HCT116 (cell line): ENCODE measurements at regions not wholly inside any gene's neighbourhood (a gene's known extent, or its start where the extent isn't known, plus 50 kb on each side); places are given as distances from the start of the nearest gene placed in this dataset.

Experiments
- ATAC-seq: fragments of 200-7000 bp; cut with Tn5 transposase; 2 replicates; pipeline ENCODE4 v1.9.1; 2020; ENCODE audit warnings: mild to moderate bottlenecking, moderate library complexity
- BruUV-seq: library from RNA; stranded (reverse); fragments of 400-500 nt; replicated peaks from 2 replicates; lab custom pipeline; 2021; lab: Mats Ljungman, UMichigan
- CTCF ChIA-PET: fragments of 300-600 bp; sonication (Branson Sonifier 250); formaldehyde crosslinking; loops from one replicate; lab custom pipeline; 2021; ENCODE audit warnings: antibody characterized with exemption; lab: Charles Lee
- POLR2A ChIA-PET: fragments of 300-600, 350-600 bp; sonication (Branson Sonifier 250); formaldehyde crosslinking; loops from one replicate; lab custom pipeline; 2021; ENCODE audit warnings: antibody characterized with exemption; lab: Charles Lee
- RAD21 ChIA-PET, 2 experiments: fragments of 300-600 bp; sonication (Branson Sonifier 250); formaldehyde crosslinking; loops; one replicate each; lab custom pipeline; 2023; ENCODE audit warnings: low total read pairs in 2 of 2; ENCODE audit not compliant: uncharacterized antibody in 2 of 2, unreplicated experiment in 2 of 2, low non-redundant PET in 1 of 2; lab: Charles Lee
- DNase-seq: peaks from one replicate; pipeline ENCODE4 v3.0.0-alpha.2; 2010; ENCODE audit warnings: low read depth, low spot score
- H2AFZ ChIP-seq: fragments of 200-600 bp; shearing (Covaris generic), sonication (generic); 2 replicates; pipeline ENCODE4 v1.6.1; 2017; ENCODE audit warnings: low read depth, mixed run types, mixed read lengths, antibody characterized with exemption, low read length; ENCODE audit not compliant: poor library complexity, severe bottlenecking
- H3K27ac ChIP-seq: 2 replicates; pipeline ENCODE4 v1.5.1; 2012; ENCODE audit warnings: low read depth, low read length
- H3K27me3 ChIP-seq: fragments of 200-600 bp; sonication (generic); 2 replicates; pipeline ENCODE4 v1.6.1; 2016; ENCODE audit warnings: mixed run types, low read length, mixed read lengths; ENCODE audit not compliant: insufficient read depth
- H3K36me3 ChIP-seq, 2 experiments: fragments of 200-500 bp in 1 of 2; fragments of 200-600 bp in 1 of 2; sonication (Bioruptor generic) in 1 of 2; sonication (generic) in 1 of 2; 2 replicates each; pipeline versions ENCODE4 v1.5.1 to v1.6.1; 2014 to 2016; ENCODE audit warnings: low read length in 2 of 2, inconsistent platforms in 1 of 2, mixed read lengths in 1 of 2, mixed run types in 1 of 2; ENCODE audit not compliant: insufficient read depth in 2 of 2, control insufficient read depth in 1 of 2
- H3K4me1 ChIP-seq, 2 experiments: fragments of 200-600 bp in 1 of 2; sonication (generic) in 1 of 2; 2 replicates each; pipeline versions ENCODE4 v1.5.1 to v1.6.1; 2012 to 2017; ENCODE audit warnings: low read length in 2 of 2, inconsistent platforms in 1 of 2, mild to moderate bottlenecking in 1 of 2, mixed read lengths in 1 of 2, mixed run types in 1 of 2, moderate library complexity in 1 of 2; ENCODE audit not compliant: insufficient read depth in 2 of 2, control insufficient read depth in 1 of 2
- H3K4me2 ChIP-seq: fragments of 200-600 bp; sonication (generic); 2 replicates; pipeline ENCODE4 v1.6.1; 2017; ENCODE audit warnings: mixed run types, low read length, mixed read lengths
- H3K4me3 ChIP-seq, 2 experiments: fragments of 200-600 bp in 1 of 2; sonication (generic) in 1 of 2; replicated peaks in 1 of 2; 2 replicates each; pipeline ENCODE4 v1.5.1; 2011 to 2016; ENCODE audit warnings: low read length in 2 of 2, control low read depth in 1 of 2, low read depth in 1 of 2, mild to moderate bottlenecking in 1 of 2, mixed read lengths in 1 of 2, mixed run types in 1 of 2
- H3K79me2 ChIP-seq: fragments of 200-600 bp; sonication (generic); 2 replicates; pipeline ENCODE4 v1.6.1; 2017; ENCODE audit warnings: mild to moderate bottlenecking, mixed run types, low read length, moderate library complexity, mixed read lengths; ENCODE audit not compliant: insufficient read depth
- H3K9ac ChIP-seq: fragments of 200-600 bp; sonication (generic); 2 replicates; pipeline ENCODE4 v1.6.1; 2016; ENCODE audit warnings: low read length, mixed read lengths
- H3K9me2 ChIP-seq: fragments of 200-600 bp; sonication (generic), shearing (Covaris generic); 2 replicates; pipeline ENCODE4 v1.6.1; 2017; ENCODE audit warnings: mixed run types, mild to moderate bottlenecking, moderate library complexity; ENCODE audit not compliant: insufficient read depth
- H3K9me3 ChIP-seq, 2 experiments: fragments of 200-500 bp in 1 of 2; fragments of 200-600 bp in 1 of 2; sonication (Bioruptor generic) in 1 of 2; sonication (generic) in 1 of 2; 2 replicates each; pipeline ENCODE4 v1.6.1; 2014 to 2017; ENCODE audit warnings: low read length in 2 of 2, mixed read lengths in 2 of 2, inconsistent platforms in 1 of 2, low read depth in 1 of 2, mild to moderate bottlenecking in 1 of 2, mixed run types in 1 of 2, moderate library complexity in 1 of 2; ENCODE audit not compliant: control insufficient read depth in 1 of 2, insufficient read depth in 1 of 2
- H4K20me1 ChIP-seq: fragments of 200-600 bp; sonication (generic), shearing (Covaris generic); 2 replicates; pipeline ENCODE4 v1.6.1; 2017; ENCODE audit warnings: mixed run types, mild to moderate bottlenecking, moderate library complexity; ENCODE audit not compliant: insufficient read depth
- CEBPB ChIP-seq: IDR thresholded peaks from 2 replicates; pipeline ENCODE4 v1.6.1; 2012; ENCODE audit warnings: low read depth
- EGR1 ChIP-seq: IDR thresholded peaks from 2 replicates; pipeline ENCODE4 v1.6.1; 2012; ENCODE audit warnings: low read depth
- POLR2AphosphoS5 ChIP-seq: IDR thresholded peaks from 2 replicates; pipeline ENCODE4 v1.6.1; 2011; ENCODE audit warnings: mild to moderate bottlenecking, low read depth, low read length, moderate library complexity
- RAD21 ChIP-seq: IDR thresholded peaks from 2 replicates; pipeline ENCODE4 v1.6.1; 2012; ENCODE audit warnings: low read depth, mild to moderate bottlenecking
- SIN3A ChIP-seq: IDR thresholded peaks from 2 replicates; pipeline ENCODE4 v1.6.1; 2012; ENCODE audit warnings: low read depth
- SP1 ChIP-seq: IDR thresholded peaks from 2 replicates; pipeline ENCODE4 v1.6.1; 2012; ENCODE audit warnings: low read depth
- YY1 ChIP-seq: IDR thresholded peaks from 2 replicates; pipeline ENCODE4 v1.6.1; 2011; ENCODE audit warnings: low read length, low read depth, moderate library complexity, mild to moderate bottlenecking; ENCODE audit not compliant: insufficient replicate concordance; ENCODE audit errors: extremely low read depth
- ZNF274 ChIP-seq: fragments of 200-500 bp; sonication (Bioruptor generic); IDR thresholded peaks from 2 replicates; pipeline ENCODE4 v1.6.1; 2014; ENCODE audit warnings: mild to moderate bottlenecking, low read depth, low read length, inconsistent platforms
- intact Hi-C: fragments of 100-400 bp; cut with micrococcal nuclease; formaldehyde crosslinking; loops from 2 replicates; pipeline ENCODE4 v1.10.0; 2022
- TF ChIP-seq, protein P1 (sequence below): IDR thresholded peaks from 2 replicates; pipeline ENCODE4 v1.6.1; 2011; ENCODE audit warnings: mild to moderate bottlenecking, low read length, moderate library complexity; ENCODE audit not compliant: insufficient replicate concordance; ENCODE audit errors: extremely low read depth
- TF ChIP-seq, protein P2 (sequence below): IDR thresholded peaks from 2 replicates; pipeline ENCODE4 v1.6.1; 2012
- TF ChIP-seq, protein P3 (sequence below), 3 experiments: fragments of 200-600 bp in 1 of 3; sonication (generic) in 1 of 3; IDR thresholded peaks in 2 of 3; conservative IDR thresholded peaks in 1 of 3; 2 replicates each; pipeline ENCODE4 v1.5.1; 2012 to 2017; ENCODE audit warnings: low read depth in 2 of 3, low read length in 2 of 3, antibody characterized with exemption in 1 of 3, borderline replicate concordance in 1 of 3, control low read depth in 1 of 3, mild to moderate bottlenecking in 1 of 3, mixed read lengths in 1 of 3, mixed run types in 1 of 3, moderate library complexity in 1 of 3; ENCODE audit not compliant: insufficient read depth in 1 of 3

DNA sequence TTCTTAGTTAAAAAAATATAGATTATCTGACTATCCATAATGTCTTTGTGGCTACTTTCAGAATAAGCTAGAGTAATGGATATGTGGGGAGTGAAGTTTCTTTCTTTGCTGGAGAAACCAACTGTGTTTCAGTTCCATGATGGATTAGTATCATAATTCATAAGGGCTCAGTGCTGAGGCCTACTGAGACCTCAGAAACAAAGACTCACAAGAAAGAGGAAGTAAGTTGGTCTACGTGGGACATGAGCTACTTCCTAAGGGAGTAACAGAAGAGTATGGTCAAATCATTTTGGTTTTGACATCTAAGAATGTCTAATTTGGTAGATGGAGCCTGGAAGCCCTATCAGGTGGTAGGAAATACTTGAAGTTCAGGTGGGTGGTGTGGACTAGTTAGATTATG is 99.0 kb upstream of the HTR2A start:
- POLR2A ChIA-PET = no interaction called here
- no peak for ATAC-seq
- no peak for TF ChIP-seq ZNF274
- no peak for TF ChIP-seq SIN3A
- no peak for TF ChIP-seq POLR2AphosphoS5
- TF ChIP-seq, protein P1, sequence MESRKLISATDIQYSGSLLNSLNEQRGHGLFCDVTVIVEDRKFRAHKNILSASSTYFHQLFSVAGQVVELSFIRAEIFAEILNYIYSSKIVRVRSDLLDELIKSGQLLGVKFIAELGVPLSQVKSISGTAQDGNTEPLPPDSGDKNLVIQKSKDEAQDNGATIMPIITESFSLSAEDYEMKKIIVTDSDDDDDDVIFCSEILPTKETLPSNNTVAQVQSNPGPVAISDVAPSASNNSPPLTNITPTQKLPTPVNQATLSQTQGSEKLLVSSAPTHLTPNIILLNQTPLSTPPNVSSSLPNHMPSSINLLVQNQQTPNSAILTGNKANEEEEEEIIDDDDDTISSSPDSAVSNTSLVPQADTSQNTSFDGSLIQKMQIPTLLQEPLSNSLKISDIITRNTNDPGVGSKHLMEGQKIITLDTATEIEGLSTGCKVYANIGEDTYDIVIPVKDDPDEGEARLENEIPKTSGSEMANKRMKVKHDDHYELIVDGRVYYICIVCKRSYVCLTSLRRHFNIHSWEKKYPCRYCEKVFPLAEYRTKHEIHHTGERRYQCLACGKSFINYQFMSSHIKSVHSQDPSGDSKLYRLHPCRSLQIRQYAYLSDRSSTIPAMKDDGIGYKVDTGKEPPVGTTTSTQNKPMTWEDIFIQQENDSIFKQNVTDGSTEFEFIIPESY = no peak
- TF ChIP-seq, protein P2, sequence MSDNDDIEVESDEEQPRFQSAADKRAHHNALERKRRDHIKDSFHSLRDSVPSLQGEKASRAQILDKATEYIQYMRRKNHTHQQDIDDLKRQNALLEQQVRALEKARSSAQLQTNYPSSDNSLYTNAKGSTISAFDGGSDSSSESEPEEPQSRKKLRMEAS = no peak
- TF ChIP-seq, protein P3, sequence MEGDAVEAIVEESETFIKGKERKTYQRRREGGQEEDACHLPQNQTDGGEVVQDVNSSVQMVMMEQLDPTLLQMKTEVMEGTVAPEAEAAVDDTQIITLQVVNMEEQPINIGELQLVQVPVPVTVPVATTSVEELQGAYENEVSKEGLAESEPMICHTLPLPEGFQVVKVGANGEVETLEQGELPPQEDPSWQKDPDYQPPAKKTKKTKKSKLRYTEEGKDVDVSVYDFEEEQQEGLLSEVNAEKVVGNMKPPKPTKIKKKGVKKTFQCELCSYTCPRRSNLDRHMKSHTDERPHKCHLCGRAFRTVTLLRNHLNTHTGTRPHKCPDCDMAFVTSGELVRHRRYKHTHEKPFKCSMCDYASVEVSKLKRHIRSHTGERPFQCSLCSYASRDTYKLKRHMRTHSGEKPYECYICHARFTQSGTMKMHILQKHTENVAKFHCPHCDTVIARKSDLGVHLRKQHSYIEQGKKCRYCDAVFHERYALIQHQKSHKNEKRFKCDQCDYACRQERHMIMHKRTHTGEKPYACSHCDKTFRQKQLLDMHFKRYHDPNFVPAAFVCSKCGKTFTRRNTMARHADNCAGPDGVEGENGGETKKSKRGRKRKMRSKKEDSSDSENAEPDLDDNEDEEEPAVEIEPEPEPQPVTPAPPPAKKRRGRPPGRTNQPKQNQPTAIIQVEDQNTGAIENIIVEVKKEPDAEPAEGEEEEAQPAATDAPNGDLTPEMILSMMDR (IDR thresholded peaks at IDR 0.05 in 2 of 3, conservative IDR thresholded peaks at IDR 0.05 in 1 of 3; ENCODE audit: borderline replicate concordance in 1 of 3, insufficient read depth in 1 of 3, low read depth in 2 of 3, low read length in 2 of 3) = no peak
- no peak for TF ChIP-seq CEBPB
- TF ChIP-seq YY1 = no peak
- no peak for TF ChIP-seq RAD21
- no peak for TF ChIP-seq EGR1
- TF ChIP-seq SP1 = no peak
- Histone ChIP-seq H4K20me1 (no peaks in the 10 kb centered on the region), H2AFZ (no peak overlapping the region), H3K9me3 (no peaks in the 10 kb centered on the region), H3K9ac (no peak overlapping the region), H3K79me2 (no peaks in the 10 kb centered on the region), H3K4me2 (no peak overlapping the region), H3K27me3 (peaks cover 43% of the 10 kb centered on the region), H3K36me3 (no peaks in the 10 kb centered on the region), H3K4me1 (no peaks in the 10 kb centered on the region), H3K4me3 (no peak overlapping the region), H3K9me2 (no peaks in the 10 kb centered on the region), H3K27ac (no peak overlapping the region)
- no TSS peak for BruUV-seq
- CTCF ChIA-PET = no interaction called here
- DNase-seq = no peak
- intact Hi-C loops = no loop called here
- RAD21 ChIA-PET = no interaction called here
